ENCODE measurements at regions not wholly inside any gene's neighbourhood (a gene's known extent, or its start where the extent isn't known, plus 50 kb on each side); places are given as distances from the start of the nearest gene placed in this dataset.

GRCh38 chr19:30731591-30731990, 359.4 kb downstream of the ZNF536 start:
- TF ChIP-seq CTCF (IDR thresholded peaks at IDR 0.05) (no peak), TCF7L2 (IDR thresholded peaks at IDR 0.05; ENCODE audit: low read depth, low read length) (no peak)

All from Panc1 (cell line).